T-cell (primary cell): ENCODE measurements at regions not wholly inside any gene's neighbourhood (a gene's known extent, or its start where the extent isn't known, plus 50 kb on each side); places are given as distances from the start of the nearest gene placed in this dataset.
"Not testable (repeated sequence)": the region's sequence is repeated elsewhere in the genome, so short reads cannot be mapped to it uniquely, and the experiment has no call there.

Source experiments
- ATAC-seq, 4 experiments: fragments of 200-7000 bp in 3 of 4; fragments of 150-1000 bp in 1 of 4; cut with Tn5 transposase; replicated peaks in 1 of 4; 1 replicate in 3 of 4; 2 replicates in 1 of 4; pipeline ENCODE4 v1.10.0; 2021; ENCODE audit warnings: moderate library complexity in 3 of 4, mild to moderate bottlenecking in 2 of 4, moderate number of reproducible peaks in 1 of 4
- CTCF ChIA-PET, 2 donors: fragments of 300-600 bp; sonication (Branson Sonifier 250); formaldehyde crosslinking; loops; one replicate each; lab custom pipeline; 2022; ENCODE audit warnings: antibody characterized with exemption in 2 of 2; lab: Charles Lee
- POLR2A ChIA-PET, 2 donors: fragments of 300-600 bp; sonication (Branson Sonifier 250); formaldehyde crosslinking; loops; one replicate each; lab custom pipeline; 2022; ENCODE audit warnings: antibody characterized with exemption in 2 of 2; lab: Charles Lee
- DNase-seq, 35 experiments: peaks; one replicate each; pipeline versions ENCODE4 v3.0.0 to v3.0.0-alpha.2; 2013 to 2023
- H3K27ac ChIP-seq: one replicate; pipeline ENCODE4 v1.5.1; 2013; ENCODE audit warnings: low read length
- H3K27me3 ChIP-seq, 2 experiments: replicated peaks in 1 of 2; 1 replicate in 1 of 2; 2 replicates in 1 of 2; pipeline versions ENCODE4 v1.6.1 to v1.7.0; 2013; ENCODE audit warnings: low read length in 1 of 2, mixed read lengths in 1 of 2; ENCODE audit not compliant: control insufficient read depth in 2 of 2, insufficient read depth in 2 of 2; ENCODE audit errors: extremely low read depth in 1 of 2
- H3K36me3 ChIP-seq, 2 donors: 1 replicate in 1 of 2; 2 replicates in 1 of 2; pipeline versions ENCODE4 v1.6.1 to v1.7.0; 2013; ENCODE audit warnings: low read length in 1 of 2; ENCODE audit not compliant: control insufficient read depth in 2 of 2, insufficient read depth in 1 of 2; ENCODE audit errors: extremely low read depth in 1 of 2
- H3K4me1 ChIP-seq, 2 experiments: 1 replicate in 1 of 2; 2 replicates in 1 of 2; pipeline versions ENCODE4 v1.6.1 to v1.7.0; 2013; ENCODE audit warnings: low read length in 2 of 2, mixed read lengths in 1 of 2; ENCODE audit not compliant: insufficient read depth in 2 of 2, control insufficient read depth in 1 of 2; ENCODE audit errors: extremely low read depth in 1 of 2
- H3K4me3 ChIP-seq, 2 donors: 1 replicate in 1 of 2; 2 replicates in 1 of 2; pipeline versions ENCODE4 v1.5.1 to v1.7.0; 2013; ENCODE audit warnings: mild to moderate bottlenecking in 2 of 2, low read length in 1 of 2, moderate library complexity in 1 of 2; ENCODE audit not compliant: control insufficient read depth in 1 of 2; ENCODE audit errors: extremely low read depth in 1 of 2
- H3K9me3 ChIP-seq: 2 replicates; pipeline ENCODE4 v1.7.0; 2013
- H3K27ac Mint-ChIP-seq, 2 donors: one replicate each; pipeline ENCODE4 v1.8.0; 2020 to 2021; ENCODE audit warnings: mild to moderate bottlenecking in 2 of 2, mixed read lengths in 2 of 2
- H3K27me3 Mint-ChIP-seq, 2 donors: one replicate each; pipeline ENCODE4 v1.8.0; 2021 to 2022; ENCODE audit warnings: mixed read lengths in 2 of 2
- H3K36me3 Mint-ChIP-seq: one replicate; pipeline ENCODE4 v1.8.0; 2021; ENCODE audit warnings: mixed read lengths
- H3K4me1 Mint-ChIP-seq, 3 donors: one replicate each; pipeline ENCODE4 v1.8.0; 2020 to 2022; ENCODE audit warnings: mixed read lengths in 3 of 3, mild to moderate bottlenecking in 1 of 3
- H3K4me3 Mint-ChIP-seq, 3 donors: one replicate each; pipeline ENCODE4 v1.8.0; 2020 to 2022; ENCODE audit warnings: mild to moderate bottlenecking in 3 of 3, mixed read lengths in 3 of 3, moderate library complexity in 3 of 3
- H3K9me3 Mint-ChIP-seq, 3 donors: one replicate each; pipeline ENCODE4 v1.8.0; 2020 to 2022; ENCODE audit warnings: mixed read lengths in 3 of 3
- WGBS: methylation state at CpG from one replicate; pipeline ENCODE4 v1.1.5; 2013; ENCODE audit warnings: missing lambda C conversion rate; ENCODE audit not compliant: insufficient coverage; 5-methylcytosine and 5-hydroxymethylcytosine counted together

- ATAC-seq (no peak), DNase-seq (no peak)
- Mint-ChIP-seq H3K27me3 (no peaks in the 10 kb centered on the region), H3K36me3 (no peaks in the 10 kb centered on the region), H3K27ac (no peak overlapping the region), H3K9me3 (no peaks in the 10 kb centered on the region), H3K4me1 (no peaks in the 10 kb centered on the region), H3K4me3 (no peak overlapping the region)
- Histone ChIP-seq H3K4me3 (no peak overlapping the region), H3K36me3 (no peaks in the 10 kb centered on the region), H3K4me1 (no peaks in the 10 kb centered on the region), H3K9me3 (no peaks in the 10 kb centered on the region), H3K27me3 (no peaks in the 10 kb centered on the region), H3K27ac (no peak overlapping the region)
- CTCF ChIA-PET, result no interaction called here
- POLR2A ChIA-PET, result no interaction called here
These were observed 926.3 kb upstream of the ARRDC3 start for GRCh38 chr5:92309336-92309991.

GRCh38 chr5:92308679-92309078 is 925.6 kb upstream of the ARRDC3 start:
- no peaks in the 10 kb centered on the region for H3K9me3 ChIP-seq
- CTCF ChIA-PET, result no interaction called here
- no peak overlapping the region for H3K4me3 ChIP-seq
- POLR2A ChIA-PET, result no interaction called here
- ATAC-seq (no peak), DNase-seq (no peak)
- Mint-ChIP-seq H3K27ac (no peak overlapping the region), H3K27me3 (no peaks in the 10 kb centered on the region), H3K4me3 (no peak overlapping the region), H3K9me3 (peaks cover 0 to 3% (median 2%) of the 10 kb centered on the region in 3 donors), H3K36me3 (no peaks in the 10 kb centered on the region), H3K4me1 (no peaks in the 10 kb centered on the region)
- H3K4me1 ChIP-seq, result no peaks in the 10 kb centered on the region
- no peaks in the 10 kb centered on the region for H3K27me3 ChIP-seq
- no peaks in the 10 kb centered on the region for H3K36me3 ChIP-seq
- H3K27ac ChIP-seq, result no peak overlapping the region

GRCh38 chr5:92302356-92302755 is 919.2 kb upstream of the ARRDC3 start:
- H3K27me3 ChIP-seq, POLR2A ChIA-PET, H3K4me3 Mint-ChIP-seq, CTCF ChIA-PET, H3K4me1 ChIP-seq, DNase-seq, H3K4me3 ChIP-seq, H3K9me3 ChIP-seq, H3K27me3 Mint-ChIP-seq, H3K4me1 Mint-ChIP-seq, H3K9me3 Mint-ChIP-seq, H3K27ac Mint-ChIP-seq, H3K27ac ChIP-seq, ATAC-seq, H3K36me3 ChIP-seq, H3K36me3 Mint-ChIP-seq: not testable (repeated sequence)
- WGBS, result 89% methylated on average over 7 of the region's 15 CpGs

GRCh38 chr5:92283521-92283920 is 900.4 kb upstream of the ARRDC3 start:
- Histone ChIP-seq H3K36me3 (no peaks in the 10 kb centered on the region), H3K27me3 (no peaks in the 10 kb centered on the region), H3K4me1 (no peaks in the 10 kb centered on the region), H3K9me3 (no peaks in the 10 kb centered on the region), H3K4me3 (no peak overlapping the region), H3K27ac (no peak overlapping the region)
- 86% methylated on average over 1 of the region's 2 CpGs for WGBS
- ChIA-PET POLR2A (no interaction called here), CTCF (no interaction called here)
- Mint-ChIP-seq H3K9me3 (peaks cover 27 to 36% (median 28%) of the 10 kb centered on the region in 3 donors), H3K4me3 (no peak overlapping the region), H3K27me3 (no peaks in the 10 kb centered on the region), H3K36me3 (no peaks in the 10 kb centered on the region), H3K27ac (no peak overlapping the region), H3K4me1 (no peaks in the 10 kb centered on the region)
- ATAC-seq (no peak), DNase-seq (no peak)

- H3K4me3 Mint-ChIP-seq, H3K27ac Mint-ChIP-seq, H3K4me1 ChIP-seq, H3K36me3 ChIP-seq, H3K4me3 ChIP-seq, H3K36me3 Mint-ChIP-seq, H3K27me3 Mint-ChIP-seq, ATAC-seq, H3K27ac ChIP-seq, POLR2A ChIA-PET, DNase-seq, H3K27me3 ChIP-seq, CTCF ChIA-PET, H3K9me3 ChIP-seq, H3K4me1 Mint-ChIP-seq: not testable (repeated sequence)
- peaks cover 7 to 20% (median 18%) of the 10 kb centered on the region in 3 donors for H3K9me3 Mint-ChIP-seq
- WGBS, result no CpG with 5 or more reads among the region's 1 CpG
These were observed 888.6 kb upstream of the ARRDC3 start for GRCh38 chr5:92271750-92272149.

- POLR2A ChIA-PET, result no interaction called here
- no peak overlapping the region for H3K27ac ChIP-seq
- H3K36me3 ChIP-seq, result no peaks in the 10 kb centered on the region
- ATAC-seq (no peak), DNase-seq (no peak)
- H3K9me3 Mint-ChIP-seq, result peaks cover 7 to 15% (median 15%) of the 10 kb centered on the region in 3 donors
- no peaks in the 10 kb centered on the region for H3K4me1 Mint-ChIP-seq
- H3K27ac Mint-ChIP-seq, result no peak overlapping the region
- H3K36me3 Mint-ChIP-seq, result no peaks in the 10 kb centered on the region
- H3K4me3 ChIP-seq, result no peak overlapping the region
- no peaks in the 10 kb centered on the region for H3K27me3 Mint-ChIP-seq
- 67% methylated on average over 6 of the region's 6 CpGs for WGBS
- H3K4me3 Mint-ChIP-seq, result no peak overlapping the region
- H3K4me1 ChIP-seq, result no peaks in the 10 kb centered on the region
- CTCF ChIA-PET, result no interaction called here
- H3K9me3 ChIP-seq, result no peaks in the 10 kb centered on the region
- H3K27me3 ChIP-seq, result no peaks in the 10 kb centered on the region
These were observed 885.2 kb upstream of the ARRDC3 start for GRCh38 chr5:92268343-92268742.

- Histone ChIP-seq H3K36me3 (no peaks in the 10 kb centered on the region), H3K4me3 (no peak overlapping the region), H3K4me1 (no peaks in the 10 kb centered on the region), H3K27me3 (no peaks in the 10 kb centered on the region), H3K27ac (no peak overlapping the region), H3K9me3 (no peaks in the 10 kb centered on the region)
- ATAC-seq (peak in 1 of 4 experiments; percentile 36), DNase-seq (no peak)
- Mint-ChIP-seq H3K27ac (no peak overlapping the region), H3K27me3 (no peaks in the 10 kb centered on the region), H3K4me1 (no peaks in the 10 kb centered on the region), H3K36me3 (no peaks in the 10 kb centered on the region), H3K9me3 (peaks cover 7 to 15% (median 15%) of the 10 kb centered on the region in 3 donors), H3K4me3 (no peak overlapping the region)
- WGBS, result 82% methylated on average over 4 of the region's 4 CpGs
- CTCF ChIA-PET, result no interaction called here
- POLR2A ChIA-PET, result no interaction called here
These were observed 884.7 kb upstream of the ARRDC3 start for GRCh38 chr5:92267830-92268229.
